H1 (cell line): ENCODE measurements at regions not wholly inside any gene's neighbourhood (a gene's known extent, or its start where the extent isn't known, plus 50 kb on each side); places are given as distances from the start of the nearest gene placed in this dataset.
A peak's percentile ranks its signal among the peaks of the same experiment; 100 is the strongest.

Experiments used
- CTCF ChIA-PET: fragments of 300-600 bp; sonication (Branson Sonifier 250); formaldehyde crosslinking; loops from one replicate; lab custom pipeline; 2021; ENCODE audit not compliant: partially characterized antibody; lab: Charles Lee
- POLR2A ChIA-PET: fragments of 300-600 bp; sonication (Branson Sonifier 250); formaldehyde crosslinking; loops from one replicate; lab custom pipeline; 2021; ENCODE audit warnings: inconsistent platforms; ENCODE audit not compliant: partially characterized antibody; lab: Charles Lee
- DNase-seq, 2 experiments: peaks; one replicate each; pipeline versions ENCODE4 v3.0.0 to v3.0.0-alpha.2; 2010 to 2022; ENCODE audit warnings: low spot score in 2 of 2, low read depth in 1 of 2, mixed read lengths in 1 of 2
- FAIRE-seq: peaks from 2 replicates; lab custom pipeline; 2011; peaks lifted over from hg19 to GRCh38; lab: Jason Lieb, UNC
- H2AFZ ChIP-seq: 2 replicates; pipeline ENCODE4 v1.8.1; 2012; ENCODE audit warnings: low read length, inconsistent platforms
- H2AK5ac ChIP-seq: 2 replicates; pipeline ENCODE4 v1.6.1; 2013; ENCODE audit warnings: low read depth, low read length
- H2BK120ac ChIP-seq: replicated peaks from 2 replicates; pipeline ENCODE3; 2013; ENCODE audit warnings: low read depth, low read length, inconsistent platforms
- H2BK12ac ChIP-seq: 2 replicates; pipeline ENCODE4 v1.6.1; 2013; ENCODE audit warnings: low read depth, low read length
- H2BK15ac ChIP-seq: 2 replicates; pipeline ENCODE4 v1.6.1; 2013; ENCODE audit warnings: low read length
- H2BK20ac ChIP-seq: 2 replicates; pipeline ENCODE4 v1.6.1; 2013; ENCODE audit warnings: low read length
- H2BK5ac ChIP-seq: 2 replicates; pipeline ENCODE4 v1.6.1; 2013; ENCODE audit warnings: low read depth, low read length
- H3K14ac ChIP-seq: 2 replicates; pipeline ENCODE4 v1.6.1; 2013; ENCODE audit warnings: inconsistent platforms; ENCODE audit not compliant: insufficient read length
- H3K18ac ChIP-seq: 2 replicates; pipeline ENCODE4 v1.6.1; 2013; ENCODE audit warnings: low read length; ENCODE audit errors: extremely low read depth
- H3K23ac ChIP-seq: 2 replicates; pipeline ENCODE4 v1.6.1; 2013; ENCODE audit warnings: inconsistent platforms; ENCODE audit not compliant: insufficient read length
- H3K23me2 ChIP-seq: 2 replicates; pipeline ENCODE4 v1.6.1; 2013; ENCODE audit warnings: low read depth, low read length
- H3K27ac ChIP-seq: 2 replicates; pipeline ENCODE4 v1.6.1; 2011; ENCODE audit warnings: low read depth, low read length, inconsistent platforms
- H3K27me3 ChIP-seq, 4 experiments: replicated peaks in 1 of 4; 1 replicate in 1 of 4; 2 replicates in 3 of 4; pipeline versions ENCODE4 v1.6.1 to v1.8.1; 2011 to 2013; ENCODE audit warnings: low read length in 3 of 4, mild to moderate bottlenecking in 3 of 4, inconsistent platforms in 2 of 4, mixed read lengths in 2 of 4, moderate library complexity in 1 of 4; ENCODE audit not compliant: control insufficient read depth in 3 of 4, insufficient read depth in 3 of 4; ENCODE audit errors: extremely low read depth in 1 of 4
- H3K36me3 ChIP-seq, 4 experiments: 2 replicates each; pipeline versions ENCODE4 v1.6.1 to v1.8.1; 2011 to 2013; ENCODE audit warnings: mild to moderate bottlenecking in 4 of 4, low read length in 3 of 4, moderate library complexity in 2 of 4, control low read depth in 1 of 4, inconsistent platforms in 1 of 4; ENCODE audit not compliant: insufficient read depth in 4 of 4, control insufficient read depth in 2 of 4
- H3K4ac ChIP-seq: replicated peaks from 2 replicates; pipeline ENCODE3; 2013; ENCODE audit warnings: low read length, low read depth, mixed read lengths, inconsistent platforms; ENCODE audit not compliant: insufficient read length
- H3K4me1 ChIP-seq, 4 experiments: replicated peaks in 1 of 4; 1 replicate in 1 of 4; 2 replicates in 3 of 4; pipeline versions ENCODE4 v1.6.1 to v1.8.1; 2011 to 2013; ENCODE audit warnings: low read length in 3 of 4, inconsistent platforms in 2 of 4, mixed read lengths in 1 of 4; ENCODE audit not compliant: insufficient read depth in 4 of 4, control insufficient read depth in 3 of 4
- H3K4me2 ChIP-seq, 2 experiments: 2 replicates each; pipeline versions ENCODE4 v1.6.1 to v1.8.1; 2011 to 2013; ENCODE audit warnings: low read depth in 2 of 2, low read length in 2 of 2, control low read depth in 1 of 2, inconsistent platforms in 1 of 2, mild to moderate bottlenecking in 1 of 2; ENCODE audit not compliant: insufficient read depth in 1 of 2
- H3K4me3 ChIP-seq, 4 experiments: fragments of 200-600, 300-600 bp in 1 of 4; sonication (generic), shearing (Covaris generic), sonication (Bioruptor Twin) in 1 of 4; 2 replicates each; pipeline versions ENCODE4 v1.5.1 to v1.8.1; 2011 to 2016; ENCODE audit warnings: low read length in 4 of 4, low read depth in 3 of 4, control low read depth in 2 of 4, inconsistent platforms in 2 of 4, mild to moderate bottlenecking in 2 of 4, mixed read lengths in 1 of 4, moderate library complexity in 1 of 4; ENCODE audit not compliant: insufficient read depth in 2 of 4; ENCODE audit errors: extremely low read depth in 1 of 4
- H3K56ac ChIP-seq: replicated peaks from 2 replicates; pipeline ENCODE3; 2013; ENCODE audit warnings: low read depth, mild to moderate bottlenecking, mixed read lengths, low read length, inconsistent platforms; ENCODE audit not compliant: insufficient read length
- H3K79me1 ChIP-seq: 2 replicates; pipeline ENCODE4 v1.6.1; 2013; ENCODE audit warnings: low read depth, low read length, control low read depth
- H3K79me2 ChIP-seq, 2 experiments: 2 replicates each; pipeline versions ENCODE4 v1.6.1 to v1.8.1; 2012 to 2013; ENCODE audit warnings: low read length in 2 of 2, mild to moderate bottlenecking in 2 of 2, inconsistent platforms in 1 of 2; ENCODE audit not compliant: insufficient read depth in 2 of 2, control insufficient read depth in 1 of 2
- H3K9ac ChIP-seq, 4 experiments: replicated peaks in 1 of 4; 1 replicate in 1 of 4; 2 replicates in 3 of 4; pipeline versions ENCODE4 v1.6.1 to v1.8.1; 2011 to 2013; ENCODE audit warnings: low read depth in 3 of 4, low read length in 3 of 4, control low read depth in 2 of 4, mild to moderate bottlenecking in 2 of 4, moderate library complexity in 2 of 4, inconsistent platforms in 1 of 4; ENCODE audit errors: extremely low read depth in 1 of 4
- H3K9me3 ChIP-seq, 2 experiments: 2 replicates each; pipeline versions ENCODE4 v1.6.1 to v1.8.1; 2012 to 2013; ENCODE audit warnings: mild to moderate bottlenecking in 2 of 2, moderate library complexity in 2 of 2, control low read depth in 1 of 2, inconsistent platforms in 1 of 2, low read depth in 1 of 2, low read length in 1 of 2, mixed read lengths in 1 of 2; ENCODE audit not compliant: insufficient read depth in 2 of 2
- H4K20me1 ChIP-seq, 2 experiments: replicated peaks in 1 of 2; 2 replicates each; pipeline versions ENCODE3 to v1.8.1; 2011 to 2013; ENCODE audit warnings: inconsistent platforms in 2 of 2, low read length in 2 of 2, mild to moderate bottlenecking in 1 of 2; ENCODE audit not compliant: insufficient read depth in 2 of 2, control insufficient read depth in 1 of 2
- H4K5ac ChIP-seq: 2 replicates; pipeline ENCODE4 v1.6.1; 2013; ENCODE audit warnings: low read length, low read depth, mixed read lengths, inconsistent platforms; ENCODE audit not compliant: insufficient read length
- H4K8ac ChIP-seq: 2 replicates; pipeline ENCODE4 v1.8.0; 2013; ENCODE audit warnings: mild to moderate bottlenecking, moderate library complexity, low read length, inconsistent platforms; ENCODE audit not compliant: insufficient read depth; ENCODE audit errors: extremely low read depth
- H4K91ac ChIP-seq: replicated peaks from 2 replicates; pipeline ENCODE3; 2013; ENCODE audit warnings: low read length, mixed read lengths, inconsistent platforms; ENCODE audit not compliant: insufficient read length
- CEBPB ChIP-seq: IDR thresholded peaks from 2 replicates; pipeline ENCODE4 v1.6.1; 2012; ENCODE audit warnings: low read depth, low read length
- CHD2 ChIP-seq: IDR thresholded peaks from 2 replicates; pipeline ENCODE4 v1.6.1; 2012; ENCODE audit warnings: low read length, improper control_type of control experiment
- JUN ChIP-seq: IDR thresholded peaks from 2 replicates; pipeline ENCODE4 v1.6.1; 2011; ENCODE audit warnings: low read depth, mild to moderate bottlenecking, improper control_type of control experiment, low read length
- KDM1A ChIP-seq: fragments of 200-600, 300-600 bp; sonication (generic); IDR thresholded peaks from 2 replicates; pipeline ENCODE4 v1.7.1; 2016; ENCODE audit warnings: mild to moderate bottlenecking, low read length, borderline replicate concordance
- MAX ChIP-seq: IDR thresholded peaks from 2 replicates; pipeline ENCODE4 v1.6.1; 2012; ENCODE audit warnings: inconsistent platforms
- PHF8 ChIP-seq: fragments of 200-600 bp; sonication (generic); conservative IDR thresholded peaks from 2 replicates; pipeline ENCODE4 v1.7.1; 2012; ENCODE audit warnings: low read depth, mild to moderate bottlenecking, inconsistent platforms, low read length, moderate library complexity
- TAF7 ChIP-seq: optimal IDR thresholded peaks from 2 replicates; pipeline ENCODE3; 2011; ENCODE audit warnings: low read depth, mild to moderate bottlenecking, inconsistent platforms, low read length, moderate library complexity, borderline replicate concordance

- H2AK5ac ChIP-seq: no peak overlapping the region
- no peaks in the 10 kb centered on the region for H3K4me1 ChIP-seq
- FAIRE-seq (no peak), DNase-seq (no peak)
- H2BK20ac ChIP-seq: no peak overlapping the region
- H3K79me1 ChIP-seq: no peaks in the 10 kb centered on the region
- H2BK15ac ChIP-seq: no peak overlapping the region
- H4K8ac ChIP-seq: no peak overlapping the region
- no peak overlapping the region for H2AFZ ChIP-seq
- no peak overlapping the region for H3K4ac ChIP-seq
- no peak overlapping the region for H2BK120ac ChIP-seq
- no peak overlapping the region for H2BK12ac ChIP-seq
- H3K18ac ChIP-seq: no peak overlapping the region
- H3K4me3 ChIP-seq: no peak overlapping the region
- no peak overlapping the region for H4K91ac ChIP-seq
- H3K56ac ChIP-seq: no peak overlapping the region
- no peaks in the 10 kb centered on the region for H3K9me3 ChIP-seq
- no peaks in the 10 kb centered on the region for H3K23me2 ChIP-seq
- no peak overlapping the region for H4K5ac ChIP-seq
- H3K79me2 ChIP-seq: no peaks in the 10 kb centered on the region
- no peaks in the 10 kb centered on the region for H4K20me1 ChIP-seq
- POLR2A ChIA-PET: no interaction called here
- H3K27ac ChIP-seq: no peak overlapping the region
- no peak overlapping the region for H3K23ac ChIP-seq
- H3K9ac ChIP-seq: no peak overlapping the region
- H3K4me2 ChIP-seq: no peak overlapping the region
- CTCF ChIA-PET: no interaction called here
- H3K27me3 ChIP-seq: no peaks in the 10 kb centered on the region
- H3K36me3 ChIP-seq: no peaks in the 10 kb centered on the region
- TF ChIP-seq PHF8: no peak
- TF ChIP-seq CEBPB: peak; percentile 35; the same call in 1 of the 2 replicates
- no peak for TF ChIP-seq CHD2
- TF ChIP-seq MAX: no peak
- no peak for TF ChIP-seq JUN
- no peak for TF ChIP-seq TAF7
- TF ChIP-seq KDM1A: no peak
- H3K14ac ChIP-seq: no peak overlapping the region
- H2BK5ac ChIP-seq: no peak overlapping the region
Observed at GRCh38 chrX:26925088-26925487, 538.1 kb downstream of the PPP4R3C start.
